ENCODE measurements at regions not wholly inside any gene's neighbourhood (a gene's known extent, or its start where the extent isn't known, plus 50 kb on each side); places are given as distances from the start of the nearest gene placed in this dataset.

DNA sequence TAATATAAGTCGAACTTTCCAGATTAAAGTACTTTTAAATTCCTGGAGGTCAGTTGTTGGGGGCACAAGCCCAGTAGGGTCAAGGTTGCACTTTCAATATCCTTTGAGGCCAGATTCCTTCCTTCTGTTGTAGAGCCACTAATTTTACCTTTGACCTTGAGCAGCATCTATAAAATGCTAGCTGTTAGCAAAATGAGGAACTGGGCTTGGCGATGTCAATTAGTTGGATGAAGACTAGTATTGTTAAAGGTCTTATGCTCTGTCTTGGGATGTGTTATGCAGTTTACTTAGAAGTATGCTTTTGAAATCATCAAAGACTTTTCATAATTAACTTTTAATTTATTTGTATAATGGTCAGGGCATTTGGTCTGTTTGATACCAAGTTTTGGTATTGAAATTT is 425.9 kb upstream of the PROX1 start:
- peaks cover 26% of the 10 kb centered on the region for H3K9me3 Mint-ChIP-seq (ENCODE audit: unreplicated experiment)
- no peak overlapping the region for H3K4me3 Mint-ChIP-seq (ENCODE audit: unreplicated experiment)
- TF ChIP-seq, protein P1, sequence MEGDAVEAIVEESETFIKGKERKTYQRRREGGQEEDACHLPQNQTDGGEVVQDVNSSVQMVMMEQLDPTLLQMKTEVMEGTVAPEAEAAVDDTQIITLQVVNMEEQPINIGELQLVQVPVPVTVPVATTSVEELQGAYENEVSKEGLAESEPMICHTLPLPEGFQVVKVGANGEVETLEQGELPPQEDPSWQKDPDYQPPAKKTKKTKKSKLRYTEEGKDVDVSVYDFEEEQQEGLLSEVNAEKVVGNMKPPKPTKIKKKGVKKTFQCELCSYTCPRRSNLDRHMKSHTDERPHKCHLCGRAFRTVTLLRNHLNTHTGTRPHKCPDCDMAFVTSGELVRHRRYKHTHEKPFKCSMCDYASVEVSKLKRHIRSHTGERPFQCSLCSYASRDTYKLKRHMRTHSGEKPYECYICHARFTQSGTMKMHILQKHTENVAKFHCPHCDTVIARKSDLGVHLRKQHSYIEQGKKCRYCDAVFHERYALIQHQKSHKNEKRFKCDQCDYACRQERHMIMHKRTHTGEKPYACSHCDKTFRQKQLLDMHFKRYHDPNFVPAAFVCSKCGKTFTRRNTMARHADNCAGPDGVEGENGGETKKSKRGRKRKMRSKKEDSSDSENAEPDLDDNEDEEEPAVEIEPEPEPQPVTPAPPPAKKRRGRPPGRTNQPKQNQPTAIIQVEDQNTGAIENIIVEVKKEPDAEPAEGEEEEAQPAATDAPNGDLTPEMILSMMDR (IDR thresholded peaks at IDR 0.05): no peak
- H3K27ac Mint-ChIP-seq (ENCODE audit: unreplicated experiment): no peak overlapping the region
- H3K27me3 Mint-ChIP-seq (ENCODE audit: unreplicated experiment): no peaks in the 10 kb centered on the region
- DNase-seq (ENCODE audit: extremely low spot score, unreplicated experiment): no peak
- no peaks in the 10 kb centered on the region for H3K4me1 Mint-ChIP-seq (ENCODE audit: unreplicated experiment)
- no peaks in the 10 kb centered on the region for H3K36me3 Mint-ChIP-seq (ENCODE audit: unreplicated experiment)

DNA sequence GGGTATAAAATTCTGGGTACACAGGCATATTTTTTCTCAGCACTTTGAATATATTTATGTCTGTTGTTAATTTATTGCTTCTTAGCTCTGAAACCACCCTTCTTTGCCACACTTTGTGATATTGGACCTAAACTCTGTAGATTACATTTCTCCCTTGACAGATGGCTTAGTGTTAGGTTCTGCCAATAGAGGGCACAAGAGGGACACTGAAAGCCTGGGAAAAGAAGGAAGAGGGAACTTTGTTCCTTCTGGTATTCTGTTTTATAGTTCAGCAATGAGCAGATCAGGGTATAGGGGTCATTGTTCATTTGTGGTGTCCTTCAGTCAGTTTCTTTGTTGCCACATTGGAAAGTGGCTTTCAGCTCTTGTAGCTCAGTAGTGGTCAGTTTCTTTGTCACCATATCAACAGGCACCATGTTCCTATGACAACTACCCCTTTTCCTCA is 423.5 kb upstream of the PROX1 start:
- no peaks in the 10 kb centered on the region for H3K27me3 Mint-ChIP-seq (ENCODE audit: unreplicated experiment)
- TF ChIP-seq, protein P1 (IDR thresholded peaks at IDR 0.05): peak; percentile 8
- no peaks in the 10 kb centered on the region for H3K4me1 Mint-ChIP-seq (ENCODE audit: unreplicated experiment)
- no peaks in the 10 kb centered on the region for H3K36me3 Mint-ChIP-seq (ENCODE audit: unreplicated experiment)
- no peak for DNase-seq (ENCODE audit: extremely low spot score, unreplicated experiment)
- H3K9me3 Mint-ChIP-seq (ENCODE audit: unreplicated experiment): peaks cover 26% of the 10 kb centered on the region
- H3K27ac Mint-ChIP-seq (ENCODE audit: unreplicated experiment): no peak overlapping the region
- H3K4me3 Mint-ChIP-seq (ENCODE audit: unreplicated experiment): no peak overlapping the region

DNA sequence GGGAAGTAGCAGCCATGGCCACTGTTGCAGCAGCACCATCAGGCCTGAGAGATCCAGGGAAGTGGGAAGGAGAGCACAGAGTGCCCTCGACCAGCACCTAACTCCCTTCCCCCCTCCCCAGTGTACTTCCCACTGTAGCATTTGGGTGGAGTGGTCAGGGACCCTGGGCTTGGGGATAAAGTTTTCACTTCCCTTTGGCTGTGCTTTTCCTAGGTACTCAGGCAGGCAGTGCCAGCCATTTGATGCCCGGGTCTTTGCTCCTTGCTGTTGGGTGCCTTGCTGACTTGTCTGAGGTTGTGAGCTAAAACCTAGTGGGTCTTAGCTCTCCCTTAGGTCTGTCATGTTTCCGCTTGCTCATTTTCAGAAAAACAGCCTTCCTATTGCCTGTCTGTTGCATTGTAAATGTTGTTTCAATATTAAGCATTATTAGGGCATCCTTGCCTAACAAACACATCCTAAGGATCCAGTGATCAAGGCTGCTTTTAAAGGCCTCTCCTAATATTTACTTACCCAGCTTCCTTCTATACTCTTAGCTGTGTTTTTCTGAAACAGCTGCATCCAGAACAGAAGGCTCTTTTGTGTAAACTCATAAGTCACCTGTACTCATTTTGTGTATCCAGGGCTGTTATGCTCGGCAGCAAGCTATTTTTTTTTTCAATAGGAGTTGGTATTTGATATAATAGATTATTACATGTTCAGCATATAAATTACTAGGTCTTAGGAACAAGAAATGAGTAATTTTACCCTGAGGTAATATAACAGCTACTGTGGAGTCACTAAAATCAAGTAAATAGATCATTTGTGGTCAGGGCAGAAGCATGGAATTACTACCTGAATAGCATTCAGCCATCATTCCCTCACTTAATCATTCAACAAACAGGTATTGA is 418.6 kb upstream of the PROX1 start:
- TF ChIP-seq, protein P1 (IDR thresholded peaks at IDR 0.05): no peak
- DNase-seq (ENCODE audit: extremely low spot score, unreplicated experiment): no peak
- H3K27ac Mint-ChIP-seq (ENCODE audit: unreplicated experiment): no peak overlapping the region

DNA sequence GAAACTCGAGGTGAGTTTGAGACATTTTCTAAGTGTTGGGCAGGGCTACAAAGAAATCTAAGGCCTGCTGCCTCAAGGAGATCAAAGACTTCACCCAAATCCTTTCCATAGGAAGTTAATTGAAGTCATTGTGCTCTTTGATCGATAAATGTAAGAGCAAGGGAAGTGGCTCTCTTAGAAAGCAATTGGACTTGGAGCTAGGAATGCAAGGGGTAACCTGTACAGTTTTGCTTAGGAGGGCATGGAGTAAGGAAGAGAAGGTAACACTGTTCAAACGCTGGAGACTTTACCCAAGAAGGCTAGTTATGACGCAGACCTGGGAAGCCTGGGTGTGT is 418.0 kb upstream of the PROX1 start:
- H3K36me3 Mint-ChIP-seq (ENCODE audit: unreplicated experiment): no peaks in the 10 kb centered on the region

More for the DNA sequence above, 418.6 kb upstream of the PROX1 start:
- H3K36me3 Mint-ChIP-seq (ENCODE audit: unreplicated experiment): no peaks in the 10 kb centered on the region
- H3K9me3 Mint-ChIP-seq (ENCODE audit: unreplicated experiment): peaks cover 14% of the 10 kb centered on the region
- H3K4me1 Mint-ChIP-seq (ENCODE audit: unreplicated experiment): no peaks in the 10 kb centered on the region
- no peak overlapping the region for H3K4me3 Mint-ChIP-seq (ENCODE audit: unreplicated experiment)
- no peaks in the 10 kb centered on the region for H3K27me3 Mint-ChIP-seq (ENCODE audit: unreplicated experiment)

DNA sequence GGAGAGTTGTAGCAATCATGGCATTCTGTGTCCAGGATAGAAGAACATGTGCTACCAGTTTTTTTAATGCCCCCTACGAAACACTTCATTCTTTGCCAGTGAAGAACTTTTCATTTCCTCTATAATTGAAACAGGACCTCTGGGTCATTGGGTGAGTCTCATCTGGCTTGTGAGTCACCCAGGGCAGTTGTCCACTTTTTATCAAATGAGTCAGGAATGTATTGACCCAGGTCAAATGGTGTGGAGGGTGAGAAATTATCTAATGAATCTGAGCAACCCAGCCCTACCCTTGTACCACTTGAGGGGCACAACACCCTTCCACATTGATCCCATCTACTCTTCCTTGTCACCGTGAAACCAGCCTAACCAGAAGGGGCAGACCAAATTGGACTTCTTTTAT is 417.3 kb upstream of the PROX1 start:
- H3K27ac Mint-ChIP-seq (ENCODE audit: unreplicated experiment): no peak overlapping the region
- no peak overlapping the region for H3K4me3 Mint-ChIP-seq (ENCODE audit: unreplicated experiment)
- DNase-seq (ENCODE audit: extremely low spot score, unreplicated experiment): no peak
- H3K9me3 Mint-ChIP-seq (ENCODE audit: unreplicated experiment): peaks cover 6% of the 10 kb centered on the region
- no peaks in the 10 kb centered on the region for H3K27me3 Mint-ChIP-seq (ENCODE audit: unreplicated experiment)
- TF ChIP-seq, protein P1 (IDR thresholded peaks at IDR 0.05): no peak
- no peaks in the 10 kb centered on the region for H3K36me3 Mint-ChIP-seq (ENCODE audit: unreplicated experiment)
- H3K4me1 Mint-ChIP-seq (ENCODE audit: unreplicated experiment): no peaks in the 10 kb centered on the region

More for the DNA sequence above, 418.0 kb upstream of the PROX1 start:
- TF ChIP-seq, protein P1 (IDR thresholded peaks at IDR 0.05): no peak
- no peaks in the 10 kb centered on the region for H3K27me3 Mint-ChIP-seq (ENCODE audit: unreplicated experiment)
- no peak overlapping the region for H3K4me3 Mint-ChIP-seq (ENCODE audit: unreplicated experiment)
- H3K4me1 Mint-ChIP-seq (ENCODE audit: unreplicated experiment): no peaks in the 10 kb centered on the region
- no peak for DNase-seq (ENCODE audit: extremely low spot score, unreplicated experiment)
- H3K9me3 Mint-ChIP-seq (ENCODE audit: unreplicated experiment): peaks cover 7% of the 10 kb centered on the region
- no peak overlapping the region for H3K27ac Mint-ChIP-seq (ENCODE audit: unreplicated experiment)

Data from osteocyte (in vitro differentiated cells).